ENCODE measurements at regions not wholly inside any gene's neighbourhood (a gene's known extent, or its start where the extent isn't known, plus 50 kb on each side); places are given as distances from the start of the nearest gene placed in this dataset.

DNA sequence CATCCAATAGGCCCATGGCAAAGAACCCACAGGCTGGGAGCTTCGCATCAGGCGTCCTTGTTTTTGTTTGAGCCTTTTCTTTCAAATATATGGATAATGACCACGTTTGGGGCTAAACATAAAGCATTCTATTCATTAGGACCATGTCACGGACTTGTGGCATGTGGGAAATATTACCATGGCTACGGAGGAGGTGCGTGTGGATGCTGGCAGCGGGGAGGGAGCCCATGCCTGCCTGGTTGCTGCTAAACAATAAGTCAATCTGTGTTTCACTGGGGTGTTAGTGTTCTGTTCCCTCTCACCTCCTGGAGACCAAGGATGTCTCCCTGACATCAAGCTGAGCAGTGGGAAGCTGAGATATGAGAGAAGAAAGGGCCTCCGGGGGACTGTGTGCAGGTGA is 121.1 kb downstream of the IRS2 start:
- TF ChIP-seq, protein P1, sequence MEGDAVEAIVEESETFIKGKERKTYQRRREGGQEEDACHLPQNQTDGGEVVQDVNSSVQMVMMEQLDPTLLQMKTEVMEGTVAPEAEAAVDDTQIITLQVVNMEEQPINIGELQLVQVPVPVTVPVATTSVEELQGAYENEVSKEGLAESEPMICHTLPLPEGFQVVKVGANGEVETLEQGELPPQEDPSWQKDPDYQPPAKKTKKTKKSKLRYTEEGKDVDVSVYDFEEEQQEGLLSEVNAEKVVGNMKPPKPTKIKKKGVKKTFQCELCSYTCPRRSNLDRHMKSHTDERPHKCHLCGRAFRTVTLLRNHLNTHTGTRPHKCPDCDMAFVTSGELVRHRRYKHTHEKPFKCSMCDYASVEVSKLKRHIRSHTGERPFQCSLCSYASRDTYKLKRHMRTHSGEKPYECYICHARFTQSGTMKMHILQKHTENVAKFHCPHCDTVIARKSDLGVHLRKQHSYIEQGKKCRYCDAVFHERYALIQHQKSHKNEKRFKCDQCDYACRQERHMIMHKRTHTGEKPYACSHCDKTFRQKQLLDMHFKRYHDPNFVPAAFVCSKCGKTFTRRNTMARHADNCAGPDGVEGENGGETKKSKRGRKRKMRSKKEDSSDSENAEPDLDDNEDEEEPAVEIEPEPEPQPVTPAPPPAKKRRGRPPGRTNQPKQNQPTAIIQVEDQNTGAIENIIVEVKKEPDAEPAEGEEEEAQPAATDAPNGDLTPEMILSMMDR (conservative IDR thresholded peaks at IDR 0.05 in 1 of 2, IDR thresholded peaks at IDR 0.05 in 1 of 2; ENCODE audit: extremely low read depth in 1 of 2, insufficient read depth in 1 of 2, low read depth in 1 of 2, low read length in 2 of 2): no peak
- TF ChIP-seq EZH2 (IDR thresholded peaks at IDR 0.05; ENCODE audit: borderline replicate concordance, low read length): no peak

All from mammary epithelial cell (primary cell).